Spleen (tissue), 7 donors: ENCODE measurements at regions not wholly inside any gene's neighbourhood (a gene's known extent, or its start where the extent isn't known, plus 50 kb on each side); places are given as distances from the start of the nearest gene placed in this dataset.

ENCODE experiments used
- CTCF ChIP-seq, 11 experiments: fragments of 200-600 bp in 7 of 11; fragments of 450-650 bp in 4 of 11; sonication (generic) in 4 of 11; IDR thresholded peaks in 8 of 11; conservative IDR thresholded peaks in 3 of 11; 1 replicate in 7 of 11; 2 replicates in 4 of 11; pipeline versions ENCODE4 v1.4.0 to v1.8.0; 2016 to 2021; ENCODE audit warnings: antibody characterized with exemption in 11 of 11, inconsistent platforms in 4 of 11, mild to moderate bottlenecking in 1 of 11
- POLR2A ChIP-seq, 3 donors: fragments of 450-650 bp; IDR thresholded peaks; one replicate each; pipeline ENCODE4 v1.5.1; 2017; ENCODE audit warnings: antibody characterized with exemption in 3 of 3, mild to moderate bottlenecking in 1 of 3
- POLR2AphosphoS5 ChIP-seq, 3 donors: sonication (generic); formaldehyde crosslinking; IDR thresholded peaks; one replicate each; pipeline ENCODE4 v1.5.1; 2017; ENCODE audit warnings: antibody characterized with exemption in 3 of 3
- donor health status: DM: no; HTN: no; CAD: no; lungs with moderate emphysema.
- donor health status: DM: no; HTN: no; CAD: no.
- donor health status: DM: no; HTN: no; CAD: no.

GRCh38 chr3:106030627-106030963 lies 161.8 kb upstream of the CBLB start:
- TF ChIP-seq POLR2AphosphoS5 (IDR thresholded peaks at IDR 0.05), result no peak
- TF ChIP-seq CTCF (IDR thresholded peaks at IDR 0.05 in 8 of 11, conservative IDR thresholded peaks at IDR 0.05 in 3 of 11), result no peak
- no peak for TF ChIP-seq POLR2A (IDR thresholded peaks at IDR 0.05)
